ENCODE measurements at regions not wholly inside any gene's neighbourhood (a gene's known extent, or its start where the extent isn't known, plus 50 kb on each side); places are given as distances from the start of the nearest gene placed in this dataset.

DNA sequence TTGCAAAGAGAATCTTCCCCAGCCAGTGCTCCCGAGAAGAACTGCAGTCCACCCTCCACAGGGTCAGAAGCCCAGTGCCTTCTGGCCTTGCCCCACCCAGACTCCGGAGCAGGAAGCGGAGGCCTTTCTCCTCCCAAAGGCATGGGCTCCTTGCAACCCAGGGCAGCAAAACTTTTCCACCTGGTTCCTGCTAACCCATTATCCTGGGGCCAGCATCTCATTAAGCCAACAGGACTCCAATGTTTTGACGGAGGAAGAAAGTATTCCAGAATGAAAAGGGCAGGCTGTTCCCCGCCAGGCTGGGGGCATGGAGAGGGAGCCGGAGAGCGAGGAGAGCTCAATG, 88.1 kb downstream of the RTL6 start:
- no peak overlapping the region for H3K9ac ChIP-seq (ENCODE audit: insufficient read depth, low read length)
- no peaks in the 10 kb centered on the region for H3K36me3 ChIP-seq (ENCODE audit: control insufficient read depth, insufficient read depth, low read length)
- no peak overlapping the region for H3K4me3 ChIP-seq (replicated peaks in 1 of 4; ENCODE audit: control extremely low read depth in 1 of 4, insufficient read depth in 1 of 4, low read depth in 3 of 4, low read length in 4 of 4)
- TF ChIP-seq CTCF (conservative IDR thresholded peaks at IDR 0.05 in 1 of 2, IDR thresholded peaks at IDR 0.05 in 1 of 2; ENCODE audit: low read depth in 1 of 2, low read length in 2 of 2) = no peak
- no peaks in the 10 kb centered on the region for H3K79me2 ChIP-seq (ENCODE audit: control insufficient read depth, insufficient read depth, low read length)
- no peaks in the 10 kb centered on the region for H4K20me1 ChIP-seq (ENCODE audit: control insufficient read depth, extremely low read depth, insufficient read depth, low read length)
- H3K4me2 ChIP-seq (ENCODE audit: extremely low read depth, insufficient read depth, low read length) = no peak overlapping the region
- no peaks in the 10 kb centered on the region for H3K9me3 ChIP-seq (ENCODE audit: control insufficient read depth, insufficient read depth, low read depth, low read length)
- no peak overlapping the region for H2AFZ ChIP-seq (ENCODE audit: low read length)
- no peak overlapping the region for H3K27ac ChIP-seq (ENCODE audit: insufficient read depth, low read length)
- DNase-seq (ENCODE audit: low read depth in 2 of 2) = no peak
- H3K27me3 ChIP-seq (ENCODE audit: control insufficient read depth, insufficient read depth, low read length) = no peaks in the 10 kb centered on the region
- H3K4me1 ChIP-seq (ENCODE audit: control insufficient read depth, extremely low read depth, insufficient read depth, low read length) = no peaks in the 10 kb centered on the region

DNA sequence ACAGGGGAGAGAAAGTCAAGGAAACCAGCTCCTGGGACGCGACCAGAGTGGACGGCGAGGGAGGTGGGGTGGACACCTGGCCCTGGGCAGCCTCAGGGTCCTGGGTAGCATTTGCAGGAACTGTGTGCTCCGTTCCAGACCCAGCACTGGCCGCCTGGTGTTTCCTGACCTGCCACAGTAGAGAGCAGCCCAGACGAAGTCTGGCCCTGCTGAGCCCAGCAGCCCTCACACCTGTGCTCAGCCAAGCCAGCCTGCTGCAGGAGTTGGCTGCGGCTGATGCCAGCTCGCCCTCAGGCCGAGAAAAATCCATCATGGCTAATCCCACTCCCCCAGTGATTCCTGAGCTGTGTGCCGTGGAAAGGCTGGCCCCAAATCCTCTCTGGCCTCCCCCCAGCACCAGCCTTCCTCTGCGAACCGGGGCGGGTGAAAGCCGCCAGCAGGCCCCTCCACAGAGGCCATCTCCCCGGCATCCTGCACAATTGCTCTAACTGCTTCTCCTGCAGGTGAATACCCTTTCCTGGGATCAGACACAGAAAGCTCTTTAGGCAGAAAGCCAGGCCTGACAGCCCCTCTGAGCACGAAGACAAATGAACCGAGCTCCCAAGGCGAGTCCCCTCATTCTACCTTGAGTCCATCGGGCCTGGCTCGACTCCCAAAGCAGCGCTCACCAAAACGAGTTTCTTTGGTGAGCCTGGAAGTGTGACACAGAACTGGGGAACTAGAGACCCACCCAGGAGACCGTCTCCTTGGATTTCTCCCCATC, 88.6 kb downstream of the RTL6 start:
- H3K4me3 ChIP-seq (replicated peaks in 1 of 4; ENCODE audit: control extremely low read depth in 1 of 4, insufficient read depth in 1 of 4, low read depth in 3 of 4, low read length in 4 of 4) = no peak overlapping the region
- H3K27me3 ChIP-seq (ENCODE audit: control insufficient read depth, insufficient read depth, low read length) = no peaks in the 10 kb centered on the region
- no peak overlapping the region for H3K4me2 ChIP-seq (ENCODE audit: extremely low read depth, insufficient read depth, low read length)
- DNase-seq (ENCODE audit: low read depth in 2 of 2) = no peak
- no peaks in the 10 kb centered on the region for H3K4me1 ChIP-seq (ENCODE audit: control insufficient read depth, extremely low read depth, insufficient read depth, low read length)
- H4K20me1 ChIP-seq (ENCODE audit: control insufficient read depth, extremely low read depth, insufficient read depth, low read length) = no peaks in the 10 kb centered on the region
- H3K27ac ChIP-seq (ENCODE audit: insufficient read depth, low read length) = no peak overlapping the region
- no peaks in the 10 kb centered on the region for H3K9me3 ChIP-seq (ENCODE audit: control insufficient read depth, insufficient read depth, low read depth, low read length)
- TF ChIP-seq EZH2 (IDR thresholded peaks at IDR 0.05; ENCODE audit: low read length, missing control alignments) = no peak
- TF ChIP-seq CTCF (conservative IDR thresholded peaks at IDR 0.05 in 1 of 2, IDR thresholded peaks at IDR 0.05 in 1 of 2; ENCODE audit: low read depth in 1 of 2, low read length in 2 of 2) = no peak
- H3K36me3 ChIP-seq (ENCODE audit: control insufficient read depth, insufficient read depth, low read length) = no peaks in the 10 kb centered on the region
- H2AFZ ChIP-seq (ENCODE audit: low read length) = no peak overlapping the region
- H3K9ac ChIP-seq (ENCODE audit: insufficient read depth, low read length) = no peak overlapping the region
- no peaks in the 10 kb centered on the region for H3K79me2 ChIP-seq (ENCODE audit: control insufficient read depth, insufficient read depth, low read length)

GRCh38 chr22:44408829-44409192, 89.2 kb downstream of the RTL6 start:
- Histone ChIP-seq H3K27me3 (ENCODE audit: control insufficient read depth, insufficient read depth, low read length) (no peaks in the 10 kb centered on the region), H3K36me3 (ENCODE audit: control insufficient read depth, insufficient read depth, low read length) (no peaks in the 10 kb centered on the region), H3K4me1 (ENCODE audit: control insufficient read depth, extremely low read depth, insufficient read depth, low read length) (no peaks in the 10 kb centered on the region), H3K79me2 (ENCODE audit: control insufficient read depth, insufficient read depth, low read length) (no peaks in the 10 kb centered on the region), H3K27ac (ENCODE audit: insufficient read depth, low read length) (no peak overlapping the region), H3K9ac (ENCODE audit: insufficient read depth, low read length) (no peak overlapping the region), H2AFZ (ENCODE audit: low read length) (no peak overlapping the region), H3K4me2 (ENCODE audit: extremely low read depth, insufficient read depth, low read length) (no peak overlapping the region), H3K9me3 (ENCODE audit: control insufficient read depth, insufficient read depth, low read depth, low read length) (no peaks in the 10 kb centered on the region), H4K20me1 (ENCODE audit: control insufficient read depth, extremely low read depth, insufficient read depth, low read length) (no peaks in the 10 kb centered on the region), H3K4me3 (replicated peaks in 1 of 4; ENCODE audit: control extremely low read depth in 1 of 4, insufficient read depth in 1 of 4, low read depth in 3 of 4, low read length in 4 of 4) (no peak overlapping the region)
- no peak for DNase-seq (ENCODE audit: low read depth in 2 of 2)
- TF ChIP-seq CTCF (conservative IDR thresholded peaks at IDR 0.05 in 1 of 2, IDR thresholded peaks at IDR 0.05 in 1 of 2; ENCODE audit: low read depth in 1 of 2, low read length in 2 of 2) (no peak), EZH2 (IDR thresholded peaks at IDR 0.05; ENCODE audit: low read length, missing control alignments) (no peak)
